WTC11 (cell line): ENCODE measurements at regions not wholly inside any gene's neighbourhood (a gene's known extent, or its start where the extent isn't known, plus 50 kb on each side); places are given as distances from the start of the nearest gene placed in this dataset.

Experiments
- ATAC-seq: fragments of 200-7000 bp; cut with Tn5 transposase; 2 replicates; pipeline ENCODE4 v1.10.0; 2021; ENCODE audit warnings: mild to moderate bottlenecking, moderate library complexity
- CTCF ChIA-PET: fragments of 300-600 bp; sonication (Branson Sonifier 250); formaldehyde crosslinking; loops from one replicate; lab custom pipeline; 2021; ENCODE audit warnings: antibody characterized with exemption; lab: Charles Lee
- POLR2A ChIA-PET: fragments of 350-600 bp; sonication (Branson Sonifier 250); formaldehyde crosslinking; loops from one replicate; lab custom pipeline; 2021; ENCODE audit warnings: antibody characterized with exemption; lab: Charles Lee
- DNase-seq: peaks from one replicate; pipeline ENCODE4 v3.0.0; 2021; ENCODE audit warnings: low spot score
- H3K27ac Mint-ChIP-seq: 2 replicates; pipeline ENCODE4 v1.8.0; 2021; ENCODE audit warnings: mixed read lengths
- H3K27me3 Mint-ChIP-seq: 2 replicates; pipeline ENCODE4 v1.8.0; 2021; ENCODE audit warnings: low read depth, mild to moderate bottlenecking, moderate library complexity, mixed read lengths
- H3K36me3 Mint-ChIP-seq: 2 replicates; pipeline ENCODE4 v1.8.0; 2021; ENCODE audit warnings: mixed read lengths
- H3K4me1 Mint-ChIP-seq: 2 replicates; pipeline ENCODE4 v1.8.0; 2022; ENCODE audit warnings: mixed read lengths
- H3K4me3 Mint-ChIP-seq: 2 replicates; pipeline ENCODE4 v1.8.0; 2021; ENCODE audit warnings: mild to moderate bottlenecking, moderate library complexity, mixed read lengths
- H3K9me3 Mint-ChIP-seq: 2 replicates; pipeline ENCODE4 v1.8.0; 2021; ENCODE audit warnings: mixed read lengths
- ATF3 ChIP-seq: sonication (generic); formaldehyde crosslinking; conservative IDR thresholded peaks from 2 replicates; pipeline ENCODE4 v1.8.1; 2022; ENCODE audit warnings: mild to moderate bottlenecking, missing genetic modification reagents
- CREM ChIP-seq: sonication (generic); formaldehyde crosslinking; IDR thresholded peaks from 2 replicates; pipeline ENCODE4 v1.8.1; 2022; ENCODE audit warnings: mild to moderate bottlenecking, missing genetic modification reagents, moderate library complexity
- E2F5 ChIP-seq: sonication (generic); formaldehyde crosslinking; IDR thresholded peaks from 2 replicates; pipeline ENCODE4 v1.8.1; 2022; ENCODE audit warnings: mild to moderate bottlenecking, moderate library complexity, missing genetic modification reagents
- ERG ChIP-seq: fragments of 250-450 bp; sonication (Bioruptor Pico); IDR thresholded peaks from 2 replicates; pipeline ENCODE4 v1.8.0; 2021; ENCODE audit warnings: mild to moderate bottlenecking
- FOXJ3 ChIP-seq: sonication (generic); formaldehyde crosslinking; IDR thresholded peaks from 2 replicates; pipeline ENCODE4 v1.9.0; 2021; ENCODE audit warnings: missing genetic modification reagents, mild to moderate bottlenecking, borderline replicate concordance
- HMGXB4 ChIP-seq: sonication (generic); formaldehyde crosslinking; IDR thresholded peaks from 2 replicates; pipeline ENCODE4 v1.8.1; 2023; ENCODE audit warnings: mild to moderate bottlenecking, moderate library complexity, missing genetic modification reagents
- MAX ChIP-seq: sonication (generic); formaldehyde crosslinking; IDR thresholded peaks from 2 replicates; pipeline ENCODE4 v1.8.0; 2022; ENCODE audit warnings: mild to moderate bottlenecking, missing genetic modification reagents
- MXD4 ChIP-seq: fragments of 250-450 bp; sonication (Bioruptor Pico); IDR thresholded peaks from 2 replicates; pipeline ENCODE4 v1.8.0; 2021; ENCODE audit warnings: mild to moderate bottlenecking, moderate library complexity, borderline replicate concordance
- NFATC4 ChIP-seq: fragments of 250-450 bp; sonication (Bioruptor Pico); IDR thresholded peaks from 2 replicates; pipeline ENCODE4 v1.9.0; 2021; ENCODE audit warnings: mild to moderate bottlenecking
- NFYB ChIP-seq: sonication (generic); formaldehyde crosslinking; conservative IDR thresholded peaks from 2 replicates; pipeline ENCODE4 v1.8.0; 2022; ENCODE audit warnings: low read depth, missing genetic modification reagents
- NR2C2 ChIP-seq: sonication (generic); formaldehyde crosslinking; IDR thresholded peaks from 2 replicates; pipeline ENCODE4 v1.8.0; 2022; ENCODE audit warnings: mild to moderate bottlenecking, missing genetic modification reagents
- OVOL2 ChIP-seq: fragments of 250-450 bp; sonication (Bioruptor Pico); IDR thresholded peaks from 2 replicates; pipeline ENCODE4 v1.9.0; 2021; ENCODE audit warnings: mild to moderate bottlenecking, borderline replicate concordance
- PRDM15 ChIP-seq: sonication (generic); formaldehyde crosslinking; IDR thresholded peaks from 2 replicates; pipeline ENCODE4 v1.8.0; 2022; ENCODE audit warnings: missing genetic modification reagents
- RELA ChIP-seq: sonication (generic); formaldehyde crosslinking; IDR thresholded peaks from 2 replicates; pipeline ENCODE4 v1.8.1; 2022; ENCODE audit warnings: missing genetic modification reagents, mild to moderate bottlenecking, borderline replicate concordance
- RORB ChIP-seq: fragments of 250-450 bp; sonication (Bioruptor Pico); IDR thresholded peaks from 2 replicates; pipeline ENCODE4 v1.9.0; 2021; ENCODE audit warnings: mild to moderate bottlenecking
- SMAD4 ChIP-seq: sonication (generic); formaldehyde crosslinking; IDR thresholded peaks from 2 replicates; pipeline ENCODE4 v1.8.0; 2022; ENCODE audit warnings: mild to moderate bottlenecking, missing genetic modification reagents
- SOX15 ChIP-seq: fragments of 250-450 bp; sonication (Bioruptor Pico); IDR thresholded peaks from 2 replicates; pipeline ENCODE4 v1.9.0; 2021; ENCODE audit warnings: mild to moderate bottlenecking
- SP1 ChIP-seq: sonication (generic); formaldehyde crosslinking; conservative IDR thresholded peaks from 2 replicates; pipeline ENCODE4 v1.8.1; 2022; ENCODE audit warnings: missing genetic modification reagents
- TCF7 ChIP-seq: sonication (generic); formaldehyde crosslinking; IDR thresholded peaks from 2 replicates; pipeline ENCODE4 v1.8.0; 2022; ENCODE audit warnings: mild to moderate bottlenecking, low read depth, missing genetic modification reagents, moderate library complexity
- TP53 ChIP-seq: sonication (generic); formaldehyde crosslinking; IDR thresholded peaks from 2 replicates; pipeline ENCODE4 v1.8.1; 2023; ENCODE audit warnings: mild to moderate bottlenecking, missing genetic modification reagents
- USF1 ChIP-seq: sonication (generic); formaldehyde crosslinking; IDR thresholded peaks from 2 replicates; pipeline ENCODE4 v1.8.0; 2022; ENCODE audit warnings: mild to moderate bottlenecking, missing genetic modification reagents
- ZNF138 ChIP-seq: sonication (generic); formaldehyde crosslinking; conservative IDR thresholded peaks from 2 replicates; pipeline ENCODE4 v1.8.1; 2022; ENCODE audit warnings: mild to moderate bottlenecking, moderate library complexity, missing genetic modification reagents
- ZNF219 ChIP-seq: sonication (generic); formaldehyde crosslinking; IDR thresholded peaks from 2 replicates; pipeline ENCODE4 v1.8.0; 2023; ENCODE audit warnings: missing genetic modification reagents, mild to moderate bottlenecking, borderline replicate concordance

- peaks cover 27% of the 10 kb centered on the region for H3K4me1 Mint-ChIP-seq
- H3K4me3 Mint-ChIP-seq = no peak overlapping the region
- CTCF ChIA-PET = no interaction called here
- no peaks in the 10 kb centered on the region for H3K36me3 Mint-ChIP-seq
- DNase-seq = no peak
- POLR2A ChIA-PET = no interaction called here
- ATAC-seq = no peak
- H3K9me3 Mint-ChIP-seq = 0 out of 2 replicates have a peak, but pooled peaks cover 4% of the 10 kb centered on the region
- no peak for TF ChIP-seq CREM (CRISPR knock-in tag)
- TF ChIP-seq ZNF138 (CRISPR knock-in tag) = no peak
- no peak for TF ChIP-seq NR2C2 (CRISPR knock-in tag)
- no peak for TF ChIP-seq HMGXB4
- no peak for TF ChIP-seq SMAD4 (CRISPR knock-in tag)
- no peak for TF ChIP-seq TP53
- TF ChIP-seq RORB (CRISPR knock-in tag) = no peak
- H3K27me3 Mint-ChIP-seq = no peaks in the 10 kb centered on the region
- no peak overlapping the region for H3K27ac Mint-ChIP-seq
Observed at GRCh38 chr4:156501962-156502361, 469.6 kb downstream of the PDGFC start.

GRCh38 chr4:156499684-156500083 lies 471.9 kb downstream of the PDGFC start:
- CTCF ChIA-PET = no interaction called here
- H3K4me1 Mint-ChIP-seq = peaks cover 16% of the 10 kb centered on the region
- no peak overlapping the region for H3K27ac Mint-ChIP-seq
- H3K27me3 Mint-ChIP-seq = no peaks in the 10 kb centered on the region
- POLR2A ChIA-PET = no interaction called here
- H3K9me3 Mint-ChIP-seq = 0 out of 2 replicates have a peak, but pooled peaks cover 4% of the 10 kb centered on the region
- no peaks in the 10 kb centered on the region for H3K36me3 Mint-ChIP-seq
- no peak for TF ChIP-seq E2F5 (CRISPR knock-in tag)
- TF ChIP-seq, all 79 proteins: peak for 0
- no peak overlapping the region for H3K4me3 Mint-ChIP-seq
- ATAC-seq (no peak), DNase-seq (no peak)

- Mint-ChIP-seq H3K4me3 (no peak overlapping the region), H3K27me3 (no peaks in the 10 kb centered on the region), H3K36me3 (no peaks in the 10 kb centered on the region), H3K27ac (no peak overlapping the region), H3K4me1 (peaks cover 16% of the 10 kb centered on the region), H3K9me3 (0 out of 2 replicates have a peak, but pooled peaks cover 4% of the 10 kb centered on the region)
- no peak for ATAC-seq
- ChIA-PET POLR2A (no interaction called here), CTCF (no interaction called here)
- DNase-seq = no peak
- TF ChIP-seq ERG (CRISPR knock-in tag) (no peak), RORB (CRISPR knock-in tag) (no peak), NFATC4 (no peak), ZNF219 (CRISPR knock-in tag) (no peak), ATF3 (no peak), MAX (CRISPR knock-in tag) (no peak), SP1 (CRISPR knock-in tag) (no peak), FOXJ3 (CRISPR knock-in tag) (no peak), USF1 (no peak), OVOL2 (CRISPR knock-in tag) (no peak), NFYB (CRISPR knock-in tag) (no peak), RELA (CRISPR knock-in tag) (no peak), PRDM15 (CRISPR knock-in tag) (no peak), MXD4 (no peak), SOX15 (no peak), TCF7 (CRISPR knock-in tag) (no peak)
Observed at GRCh38 chr4:156497486-156497885, 474.1 kb downstream of the PDGFC start.
